Activated naive CD8-positive, alpha-beta T cell treated with anti-CD3 and anti-CD28 coated beads, Interleukin-2, amount 10 ng/mL, durations not matched to agents 7 days and 5 days (primary cell): ENCODE measurements at regions not wholly inside any gene's neighbourhood (a gene's known extent, or its start where the extent isn't known, plus 50 kb on each side); places are given as distances from the start of the nearest gene placed in this dataset.

ENCODE experiments used
- ATAC-seq: fragments of 150-1000 bp; cut with Tn5 transposase; one replicate; pipeline ENCODE4 v1.10.0; 2021; ENCODE audit warnings: low read depth, moderate library complexity
- POLR2A ChIA-PET: fragments of 350-600 bp; sonication (Branson Sonifier 250); formaldehyde crosslinking; loops from one replicate; lab custom pipeline; 2021; ENCODE audit warnings: antibody characterized with exemption; lab: Charles Lee
- DNase-seq: peaks from one replicate; pipeline ENCODE4 v3.0.0; 2021
- H3K27ac Mint-ChIP-seq: one replicate; pipeline ENCODE4 v1.8.0; 2022; ENCODE audit warnings: mild to moderate bottlenecking, mixed read lengths
- H3K27me3 Mint-ChIP-seq: one replicate; pipeline ENCODE4 v1.8.0; 2022; ENCODE audit warnings: mild to moderate bottlenecking, moderate library complexity, mixed read lengths
- H3K36me3 Mint-ChIP-seq: one replicate; pipeline ENCODE4 v1.8.0; 2021; ENCODE audit warnings: mild to moderate bottlenecking, mixed read lengths
- H3K4me1 Mint-ChIP-seq: one replicate; pipeline ENCODE4 v1.8.0; 2021; ENCODE audit warnings: mixed read lengths
- H3K4me3 Mint-ChIP-seq: one replicate; pipeline ENCODE4 v1.8.0; 2022; ENCODE audit warnings: mild to moderate bottlenecking, moderate library complexity, mixed read lengths
- H3K9me3 Mint-ChIP-seq: one replicate; pipeline ENCODE4 v1.8.0; 2021; ENCODE audit warnings: mixed read lengths

GRCh38 chr12:58131986-58132755 lies 190.8 kb downstream of the ATP23 start:
- Mint-ChIP-seq H3K4me1 (no peaks in the 10 kb centered on the region), H3K4me3 (no peak overlapping the region), H3K36me3 (no peaks in the 10 kb centered on the region), H3K27ac (no peak overlapping the region), H3K9me3 (no peaks in the 10 kb centered on the region), H3K27me3 (no peaks in the 10 kb centered on the region)
- ATAC-seq (no peak), DNase-seq (no peak)
- POLR2A ChIA-PET: no interaction called here

GRCh38 chr12:58138424-58138823 lies 197.1 kb downstream of the ATP23 start:
- DNase-seq (no peak), ATAC-seq (no peak)
- H3K9me3 Mint-ChIP-seq: no peaks in the 10 kb centered on the region
- H3K4me3 Mint-ChIP-seq: no peak overlapping the region
- POLR2A ChIA-PET: no interaction called here
- H3K36me3 Mint-ChIP-seq: no peaks in the 10 kb centered on the region
- no peak overlapping the region for H3K27ac Mint-ChIP-seq
- no peaks in the 10 kb centered on the region for H3K27me3 Mint-ChIP-seq
- H3K4me1 Mint-ChIP-seq: no peaks in the 10 kb centered on the region

GRCh38 chr12:58139894-58140293 lies 198.5 kb downstream of the ATP23 start:
- H3K27me3 Mint-ChIP-seq: no peaks in the 10 kb centered on the region
- POLR2A ChIA-PET: no interaction called here
- no peak overlapping the region for H3K27ac Mint-ChIP-seq
- H3K9me3 Mint-ChIP-seq: no peaks in the 10 kb centered on the region
- H3K4me3 Mint-ChIP-seq: no peak overlapping the region
- no peak for DNase-seq
- no peaks in the 10 kb centered on the region for H3K36me3 Mint-ChIP-seq
- no peak for ATAC-seq
- H3K4me1 Mint-ChIP-seq: no peaks in the 10 kb centered on the region

GRCh38 chr12:58140395-58140794 lies 199.0 kb downstream of the ATP23 start:
- H3K4me3 Mint-ChIP-seq: no peak overlapping the region
- H3K27me3 Mint-ChIP-seq: no peaks in the 10 kb centered on the region
- POLR2A ChIA-PET: no interaction called here

GRCh38 chr12:58142991-58143390 lies 201.6 kb downstream of the ATP23 start:
- H3K9me3 Mint-ChIP-seq: peaks cover 2% of the 10 kb centered on the region
- no peak overlapping the region for H3K27ac Mint-ChIP-seq
- POLR2A ChIA-PET: no interaction called here
- no peaks in the 10 kb centered on the region for H3K4me1 Mint-ChIP-seq
- H3K4me3 Mint-ChIP-seq: no peak overlapping the region
- DNase-seq (no peak), ATAC-seq (no peak)
- H3K27me3 Mint-ChIP-seq: no peaks in the 10 kb centered on the region
- no peaks in the 10 kb centered on the region for H3K36me3 Mint-ChIP-seq

More at GRCh38 chr12:58140395-58140794, 199.0 kb downstream of the ATP23 start:
- no peak overlapping the region for H3K27ac Mint-ChIP-seq
- no peak for ATAC-seq
- no peaks in the 10 kb centered on the region for H3K9me3 Mint-ChIP-seq
- H3K36me3 Mint-ChIP-seq: no peaks in the 10 kb centered on the region
- no peak for DNase-seq
- H3K4me1 Mint-ChIP-seq: no peaks in the 10 kb centered on the region

GRCh38 chr12:58143498-58143995 lies 202.2 kb downstream of the ATP23 start:
- POLR2A ChIA-PET: no interaction called here
- Mint-ChIP-seq H3K4me3 (no peak overlapping the region), H3K27ac (no peak overlapping the region), H3K9me3 (peaks cover 2% of the 10 kb centered on the region), H3K36me3 (no peaks in the 10 kb centered on the region), H3K27me3 (no peaks in the 10 kb centered on the region), H3K4me1 (no peaks in the 10 kb centered on the region)
- no peak for ATAC-seq
- no peak for DNase-seq

- no peaks in the 10 kb centered on the region for H3K4me1 Mint-ChIP-seq
- H3K4me3 Mint-ChIP-seq: no peak overlapping the region
- no peak overlapping the region for H3K27ac Mint-ChIP-seq
- no peaks in the 10 kb centered on the region for H3K36me3 Mint-ChIP-seq
- peaks cover 2% of the 10 kb centered on the region for H3K9me3 Mint-ChIP-seq
- POLR2A ChIA-PET: no interaction called here
- ATAC-seq (no peak), DNase-seq (no peak)
- H3K27me3 Mint-ChIP-seq: peaks cover 5% of the 10 kb centered on the region
Observed at GRCh38 chr12:58148405-58148804, 207.0 kb downstream of the ATP23 start.

GRCh38 chr12:58148976-58149375 lies 207.6 kb downstream of the ATP23 start:
- ATAC-seq (no peak), DNase-seq (no peak)
- H3K27me3 Mint-ChIP-seq: peaks cover 6% of the 10 kb centered on the region
- no peaks in the 10 kb centered on the region for H3K4me1 Mint-ChIP-seq
- H3K27ac Mint-ChIP-seq: no peak overlapping the region
- peaks cover 2% of the 10 kb centered on the region for H3K9me3 Mint-ChIP-seq
- no peaks in the 10 kb centered on the region for H3K36me3 Mint-ChIP-seq
- POLR2A ChIA-PET: no interaction called here
- no peak overlapping the region for H3K4me3 Mint-ChIP-seq

GRCh38 chr12:58154359-58154758 lies 213.0 kb downstream of the ATP23 start:
- Mint-ChIP-seq H3K36me3 (no peaks in the 10 kb centered on the region), H3K4me1 (no peaks in the 10 kb centered on the region), H3K27ac (no peak overlapping the region), H3K27me3 (peaks cover 12% of the 10 kb centered on the region), H3K4me3 (no peak overlapping the region), H3K9me3 (no peaks in the 10 kb centered on the region)
- no peak for DNase-seq
- ATAC-seq: no peak
- POLR2A ChIA-PET: no interaction called here

GRCh38 chr12:58156697-58157096 lies 215.3 kb downstream of the ATP23 start:
- peaks cover 15% of the 10 kb centered on the region for H3K27me3 Mint-ChIP-seq
- H3K36me3 Mint-ChIP-seq: no peaks in the 10 kb centered on the region
- ATAC-seq (no peak), DNase-seq (no peak)
- no peak overlapping the region for H3K4me3 Mint-ChIP-seq
- POLR2A ChIA-PET: no interaction called here
- H3K27ac Mint-ChIP-seq: no peak overlapping the region
- no peaks in the 10 kb centered on the region for H3K9me3 Mint-ChIP-seq
- H3K4me1 Mint-ChIP-seq: no peaks in the 10 kb centered on the region

GRCh38 chr12:58159941-58160340 lies 218.6 kb downstream of the ATP23 start:
- Mint-ChIP-seq H3K27me3 (peaks cover 13% of the 10 kb centered on the region), H3K27ac (no peak overlapping the region), H3K36me3 (no peaks in the 10 kb centered on the region), H3K4me1 (no peaks in the 10 kb centered on the region), H3K4me3 (no peak overlapping the region), H3K9me3 (no peaks in the 10 kb centered on the region)
- DNase-seq (no peak), ATAC-seq (no peak)
- POLR2A ChIA-PET: no interaction called here

- peaks cover 13% of the 10 kb centered on the region for H3K27me3 Mint-ChIP-seq
- DNase-seq: no peak
- H3K36me3 Mint-ChIP-seq: no peaks in the 10 kb centered on the region
- H3K9me3 Mint-ChIP-seq: no peaks in the 10 kb centered on the region
- no peak overlapping the region for H3K27ac Mint-ChIP-seq
- ATAC-seq: no peak
- POLR2A ChIA-PET: no interaction called here
- H3K4me1 Mint-ChIP-seq: no peaks in the 10 kb centered on the region
- no peak overlapping the region for H3K4me3 Mint-ChIP-seq
Observed at GRCh38 chr12:58161773-58162172, 220.4 kb downstream of the ATP23 start.

- H3K4me1 Mint-ChIP-seq: no peaks in the 10 kb centered on the region
- peaks cover 11% of the 10 kb centered on the region for H3K27me3 Mint-ChIP-seq
- no peaks in the 10 kb centered on the region for H3K36me3 Mint-ChIP-seq
- ATAC-seq: no peak
- no peak for DNase-seq
- no peaks in the 10 kb centered on the region for H3K9me3 Mint-ChIP-seq
- H3K4me3 Mint-ChIP-seq: no peak overlapping the region
- POLR2A ChIA-PET: no interaction called here
- no peak overlapping the region for H3K27ac Mint-ChIP-seq
Observed at GRCh38 chr12:58163021-58163420, 221.7 kb downstream of the ATP23 start.

GRCh38 chr12:58166643-58167042 lies 225.3 kb downstream of the ATP23 start:
- Mint-ChIP-seq H3K27me3 (peaks cover 2% of the 10 kb centered on the region), H3K9me3 (no peaks in the 10 kb centered on the region), H3K4me3 (no peak overlapping the region), H3K27ac (no peak overlapping the region), H3K4me1 (no peaks in the 10 kb centered on the region), H3K36me3 (no peaks in the 10 kb centered on the region)
- DNase-seq (no peak), ATAC-seq (no peak)
- POLR2A ChIA-PET: no interaction called here
